ENCODE measurements at regions not wholly inside any gene's neighbourhood (a gene's known extent, or its start where the extent isn't known, plus 50 kb on each side); places are given as distances from the start of the nearest gene placed in this dataset.
"Not testable (repeated sequence)": the region's sequence is repeated elsewhere in the genome, so short reads cannot be mapped to it uniquely, and the experiment has no call there.

DNA sequence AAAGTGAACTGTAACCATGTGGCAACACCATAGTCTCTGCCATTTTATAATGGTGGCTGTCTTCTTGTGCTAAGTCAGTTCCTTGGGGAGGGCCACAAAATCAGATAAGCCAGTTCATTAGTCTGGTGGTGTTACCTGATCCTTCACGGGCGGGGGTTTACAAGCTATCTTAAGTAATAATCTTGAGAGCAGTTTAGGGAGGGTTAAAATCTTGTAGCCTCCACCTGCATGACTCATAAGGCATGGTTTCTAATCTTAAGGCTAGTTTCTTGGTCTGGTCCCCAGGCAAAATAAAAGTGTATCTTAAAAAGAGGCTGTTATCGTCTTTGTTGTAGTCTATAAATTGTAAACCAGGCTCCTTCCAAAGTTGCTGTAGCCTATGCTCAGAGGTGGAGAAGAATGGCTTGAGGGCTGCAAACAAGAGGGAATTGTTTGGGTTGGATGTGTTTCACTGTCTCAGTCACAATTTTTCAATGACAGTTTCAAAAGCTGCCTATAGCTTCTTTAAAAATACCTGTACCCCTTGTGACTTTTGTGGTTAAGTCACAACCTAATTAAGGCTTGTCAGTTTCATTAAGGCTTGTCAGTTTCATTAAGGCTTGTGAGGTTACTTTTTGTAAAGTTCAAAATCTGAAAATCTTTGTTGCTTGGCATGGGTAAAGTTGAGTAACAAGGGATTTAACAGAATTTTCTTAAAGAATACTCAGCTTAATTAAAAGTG is 135.7 kb downstream of the RPS4Y2 start:
- DNase-seq, result no peak

DNA sequence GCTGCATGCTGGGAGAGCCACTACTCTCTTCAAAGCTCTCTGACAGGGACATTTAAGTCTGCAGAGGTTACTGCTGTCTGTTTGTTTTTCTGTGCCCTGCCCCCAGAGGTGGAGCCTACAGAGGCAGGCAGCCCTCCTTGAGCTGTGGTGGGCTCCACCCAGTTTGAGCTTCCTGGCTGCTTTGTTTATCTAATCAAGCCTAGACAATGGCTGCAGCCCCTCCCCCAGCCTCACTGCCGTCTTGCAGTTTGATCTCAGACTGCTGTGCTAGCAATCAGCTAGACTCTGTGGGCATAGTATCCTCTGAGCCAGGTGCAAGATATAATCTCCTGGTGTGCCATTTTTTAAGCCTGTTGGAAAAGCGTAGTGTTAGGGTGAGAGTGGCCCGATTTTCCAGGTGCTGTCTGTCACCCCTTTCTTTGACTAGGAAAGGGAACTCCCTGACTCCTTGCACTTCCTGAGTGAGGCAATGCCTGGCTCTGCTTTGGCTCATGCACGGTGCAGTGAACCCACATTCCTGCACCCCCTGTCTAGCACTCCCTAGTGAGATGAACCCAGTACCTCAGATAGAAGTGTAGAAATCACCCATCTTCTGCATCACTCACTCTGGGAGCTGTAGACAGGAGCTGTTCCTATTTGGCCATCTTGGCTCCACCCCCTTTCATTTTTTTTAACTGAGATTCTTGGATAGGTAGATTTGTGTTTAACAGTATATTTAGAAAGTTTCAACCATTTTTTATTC is 169.6 kb downstream of the RPS4Y2 start:
- DNase-seq, result not testable (repeated sequence)

DNA sequence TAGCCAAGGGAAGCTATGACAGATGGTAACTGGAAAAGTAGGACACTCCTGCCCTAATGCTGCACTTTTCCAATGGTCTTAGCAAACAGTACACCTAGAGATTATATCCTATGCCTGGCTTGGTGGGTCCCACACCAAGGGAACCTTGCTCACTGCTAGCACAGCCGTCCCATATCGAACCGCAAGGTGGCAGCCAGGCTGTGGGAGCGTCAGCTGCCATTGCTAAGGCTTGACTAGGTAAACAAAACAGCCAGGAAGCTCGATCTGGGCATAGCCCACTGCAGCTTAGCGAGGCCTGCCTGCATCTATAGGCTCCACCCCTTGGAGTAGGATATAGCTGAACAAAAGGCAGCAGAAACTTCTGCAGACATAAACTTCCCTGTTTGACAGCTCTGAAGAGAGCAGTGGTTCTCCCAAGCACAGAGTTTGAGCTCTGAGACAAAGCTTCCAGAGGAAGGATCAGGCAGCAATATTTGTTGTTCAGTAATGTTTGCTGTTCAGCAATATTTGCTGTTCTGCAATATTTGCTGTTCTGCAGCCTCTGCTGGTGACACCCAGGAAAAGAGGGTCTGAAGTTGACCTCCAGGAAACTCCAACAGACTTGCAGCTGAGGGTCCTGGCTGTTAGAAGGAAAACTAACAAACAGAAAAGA is 173.9 kb downstream of the RPS4Y2 start:
- no peak for DNase-seq

DNA sequence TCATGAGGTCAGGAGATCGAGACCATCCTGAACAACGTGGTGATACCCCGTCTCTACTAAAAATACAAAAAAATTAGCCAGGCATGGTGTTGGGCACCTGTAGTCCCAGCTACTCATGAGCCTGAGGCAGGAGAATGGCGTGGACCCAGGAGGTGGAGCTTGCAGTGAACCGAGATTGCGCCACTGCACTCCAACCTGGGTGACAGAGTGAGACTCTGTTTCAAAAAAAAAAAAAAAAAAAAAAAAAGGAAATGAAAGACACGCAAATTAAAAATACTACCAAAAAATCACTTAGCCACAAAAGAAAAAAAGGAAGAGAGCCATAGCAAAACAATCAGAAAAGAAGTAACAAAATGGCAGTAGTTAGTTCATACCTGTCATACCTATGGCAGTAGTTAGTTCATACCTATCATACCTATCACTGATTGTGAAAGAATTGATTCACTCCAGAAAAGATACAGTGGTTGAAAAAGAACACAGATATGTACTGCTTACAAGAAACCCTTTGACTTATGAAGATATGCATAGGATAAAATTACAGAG is 180.9 kb downstream of the RPS4Y2 start:
- DNase-seq, result not testable (repeated sequence)

DNA sequence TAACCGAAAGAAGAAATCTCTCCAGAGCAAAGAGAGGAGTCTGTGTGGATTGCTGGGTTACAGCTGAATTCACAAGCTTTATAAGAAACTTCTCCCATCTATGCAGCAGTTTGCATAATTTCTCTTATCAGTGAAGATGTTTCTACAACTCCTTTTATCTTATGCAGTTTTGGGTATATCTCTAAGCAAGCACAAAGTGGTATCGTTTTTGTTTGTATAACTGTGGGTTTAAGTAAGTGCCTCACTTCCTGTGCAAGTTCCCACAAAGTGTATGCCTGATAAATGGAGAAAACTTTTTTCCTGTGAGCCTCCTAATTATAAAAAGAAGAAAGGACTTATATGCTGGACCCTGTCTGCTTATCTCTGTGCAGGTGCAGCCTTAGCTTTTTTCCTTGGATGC is 205.6 kb downstream of the RPS4Y2 start:
- DNase-seq, result no peak

DNA sequence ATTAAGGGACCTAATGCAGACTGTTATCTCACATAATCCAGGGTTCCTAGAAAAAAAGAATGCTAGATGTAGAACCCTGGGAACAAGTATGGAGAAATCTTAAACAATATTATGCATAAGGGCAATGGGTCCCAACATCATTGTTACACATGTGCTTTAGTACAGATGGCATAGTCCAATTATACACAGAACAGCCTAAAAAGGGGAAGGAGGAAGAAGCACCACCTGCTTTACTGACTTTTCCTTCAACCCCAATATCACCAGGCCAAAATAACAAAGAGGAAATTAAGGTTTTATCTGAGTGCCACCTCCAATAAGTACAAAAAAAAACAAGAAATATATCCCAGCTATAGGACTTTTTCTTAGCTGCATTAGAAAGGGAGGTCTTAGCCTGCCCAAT is 211.9 kb downstream of the RPS4Y2 start:
- no peak for DNase-seq

DNA sequence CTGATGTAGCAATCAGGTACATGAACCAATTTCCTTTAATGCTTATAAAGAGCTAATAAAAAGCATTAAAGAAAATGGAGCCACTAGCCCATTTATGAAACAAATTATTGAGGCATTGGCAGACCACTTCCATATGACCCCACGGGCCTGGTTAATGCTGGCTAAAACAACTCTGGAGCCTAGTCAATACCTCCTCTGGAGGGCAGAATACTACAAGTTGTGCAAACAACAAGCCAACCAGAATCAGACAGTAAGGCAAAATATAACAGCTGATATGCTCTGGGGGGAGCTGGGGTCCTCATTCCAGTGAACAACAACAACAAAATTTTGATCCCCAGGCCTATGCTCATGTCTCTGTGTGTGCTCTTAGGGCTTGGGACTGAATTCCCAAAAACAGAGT is 212.3 kb downstream of the RPS4Y2 start:
- no peak for DNase-seq

DNA sequence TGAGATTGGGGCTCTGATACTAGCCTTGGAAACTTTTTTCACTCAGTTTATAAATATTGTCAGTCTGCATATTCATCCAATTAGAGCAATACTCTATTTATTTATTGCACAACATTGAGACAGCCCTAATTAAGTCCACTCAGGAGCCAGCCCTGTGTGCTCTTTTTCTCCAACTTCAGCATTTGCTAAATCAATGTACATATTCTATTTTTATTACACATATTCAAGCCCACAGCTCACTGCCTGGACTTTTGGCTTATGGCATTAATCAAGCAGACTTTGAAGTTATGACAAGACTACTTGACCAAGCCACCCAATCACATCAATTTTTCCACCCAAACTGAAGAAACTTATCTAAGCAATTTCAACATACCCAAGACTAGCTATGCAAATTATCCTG is 215.5 kb downstream of the RPS4Y2 start:
- no peak for DNase-seq

DNA sequence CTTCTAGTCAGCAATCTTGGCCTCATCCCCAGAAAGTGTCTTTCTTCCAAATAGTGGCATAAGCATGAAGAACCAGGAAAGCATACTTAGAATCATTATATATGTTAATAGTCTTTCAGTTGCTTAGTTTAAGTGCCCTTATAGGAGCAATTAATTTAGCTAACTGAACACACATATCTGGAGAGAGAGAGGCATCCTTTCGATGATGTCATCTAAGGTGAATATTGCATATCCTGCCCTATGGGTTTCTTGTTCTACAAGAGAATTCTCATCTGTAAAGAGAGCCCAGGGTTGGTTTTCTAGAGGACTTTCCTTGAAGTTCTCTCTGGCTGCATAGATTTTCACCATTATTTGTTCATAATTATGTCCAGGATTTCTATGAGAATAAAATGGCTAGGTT is 230.1 kb downstream of the RPS4Y2 start:
- DNase-seq, result no peak

DNA sequence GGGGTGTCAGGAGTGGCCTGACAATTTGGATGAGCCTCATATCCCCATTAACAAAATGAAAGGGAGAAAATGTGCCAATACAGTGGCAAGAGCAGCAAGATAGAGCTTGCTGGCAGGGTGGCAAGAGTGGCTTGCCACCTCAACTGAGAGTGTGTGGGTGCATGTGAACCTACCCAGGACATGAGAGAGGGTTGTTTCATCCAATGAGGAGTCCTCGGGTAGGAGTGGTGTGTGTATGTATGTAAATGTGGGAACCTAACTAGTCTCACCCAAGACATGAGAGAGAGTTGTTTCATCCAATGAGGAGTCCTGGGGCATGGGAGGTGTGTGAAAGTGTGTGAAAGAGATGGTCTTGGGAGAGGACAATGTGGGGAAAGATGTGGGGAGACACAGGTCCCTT is 234.2 kb downstream of the RPS4Y2 start:
- no peak for DNase-seq

DNA sequence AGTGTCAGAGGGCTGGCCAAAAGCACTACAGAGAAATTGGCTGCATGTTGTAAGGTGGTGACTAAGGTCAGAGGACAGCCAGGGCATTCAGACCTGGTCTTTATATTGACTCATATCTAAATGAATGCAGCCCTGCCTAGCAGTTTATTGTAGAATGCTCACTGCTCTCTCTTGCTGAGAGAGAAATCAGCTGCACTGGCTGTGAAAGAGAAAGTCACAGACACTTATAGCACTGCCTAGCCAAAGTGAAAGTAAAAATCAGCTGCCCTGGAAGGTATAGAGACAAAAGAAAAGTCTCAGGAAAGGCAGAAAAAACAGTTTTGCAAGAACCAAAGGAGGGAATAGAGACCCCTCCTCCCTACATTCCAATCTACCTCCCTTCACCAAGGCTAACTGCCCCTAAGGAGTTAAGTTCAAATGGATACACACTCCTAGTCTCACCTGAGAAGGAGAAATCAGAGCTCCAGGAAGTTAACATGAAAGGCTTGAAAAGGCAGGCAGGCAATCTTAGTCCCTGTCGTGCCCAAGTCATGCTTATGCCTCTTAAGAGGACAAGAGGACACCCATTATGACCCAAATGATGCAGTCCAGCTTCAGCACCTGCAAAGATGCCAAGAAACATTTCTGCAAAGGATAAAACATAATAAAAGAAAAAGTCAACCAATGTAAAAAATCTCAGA is 235.1 kb downstream of the RPS4Y2 start:
- DNase-seq, result no peak

DNA sequence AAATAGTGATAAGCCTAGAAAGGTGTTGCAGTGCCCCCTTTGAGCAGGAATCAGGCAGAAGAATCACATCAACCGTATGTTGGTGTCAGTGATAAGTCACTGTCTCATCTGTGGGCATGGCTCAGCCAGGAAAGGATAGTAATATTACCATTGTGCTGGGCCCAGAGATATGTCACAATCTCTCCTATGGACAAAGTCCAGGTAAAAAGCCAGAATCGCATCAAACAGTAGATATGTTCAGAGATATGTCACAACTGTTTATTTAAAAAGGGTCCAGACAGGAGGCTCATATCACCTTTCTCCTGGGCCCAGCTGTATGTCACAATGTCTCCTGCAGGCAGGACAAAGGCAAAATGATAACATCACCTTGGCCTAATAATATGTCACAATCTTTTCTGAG is 241.4 kb downstream of the RPS4Y2 start:
- DNase-seq, result no peak

DNA sequence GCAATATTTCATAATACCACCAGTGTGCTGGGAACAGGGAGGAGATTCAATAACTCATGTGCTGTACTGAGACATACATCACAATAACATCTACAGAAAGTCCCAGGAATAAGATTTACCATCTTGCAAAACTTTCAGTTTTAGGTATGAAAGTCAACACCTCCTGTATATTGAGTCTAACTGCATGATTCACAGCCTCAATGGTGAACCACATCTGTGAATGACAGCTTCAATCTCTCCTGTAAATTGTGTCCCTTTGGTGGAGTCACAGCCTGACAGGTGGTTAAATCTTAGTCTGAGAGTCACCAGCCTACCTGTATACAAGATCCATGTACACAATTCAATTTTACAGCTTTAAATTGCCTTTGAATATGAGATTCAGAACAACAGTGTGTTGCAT is 242.1 kb downstream of the RPS4Y2 start:
- no peak for DNase-seq

DNA sequence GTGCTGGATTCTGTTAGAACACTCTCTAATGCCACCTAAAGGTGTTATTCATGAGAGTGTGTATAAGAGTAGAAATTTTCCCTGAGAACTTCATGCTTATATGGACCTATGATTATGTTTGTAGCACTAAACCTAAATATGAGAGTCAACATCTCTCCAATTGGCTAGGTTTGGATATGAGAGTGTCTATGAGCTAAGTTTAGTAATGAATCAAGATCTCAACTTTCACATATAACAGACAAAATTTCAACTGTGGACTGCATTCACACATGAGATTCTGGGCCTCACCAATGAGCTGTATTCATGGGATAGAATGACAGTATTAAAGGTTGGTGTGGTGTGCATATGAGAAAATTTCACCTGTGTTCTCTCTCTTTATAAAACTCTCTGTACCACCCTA is 242.6 kb downstream of the RPS4Y2 start:
- DNase-seq, result no peak

DNA sequence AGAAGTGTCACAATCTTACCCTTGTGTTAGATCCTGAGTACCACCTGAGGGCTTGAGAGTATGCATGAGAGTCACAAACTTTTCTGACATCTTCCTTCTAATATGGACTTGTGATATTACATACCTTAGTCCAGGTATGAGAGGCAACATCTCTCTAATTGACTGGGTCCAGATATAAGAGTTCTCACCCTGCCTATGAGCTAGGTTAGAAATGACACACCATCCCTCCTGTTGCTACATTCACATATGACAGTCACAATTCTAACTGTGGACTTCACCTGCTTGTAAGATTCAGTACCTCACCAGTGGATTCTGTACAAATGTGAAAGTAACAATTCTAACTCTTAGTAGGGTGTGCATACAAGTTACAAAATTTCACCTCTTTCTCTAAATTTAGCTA is 245.2 kb downstream of the RPS4Y2 start:
- DNase-seq, result no peak

DNA sequence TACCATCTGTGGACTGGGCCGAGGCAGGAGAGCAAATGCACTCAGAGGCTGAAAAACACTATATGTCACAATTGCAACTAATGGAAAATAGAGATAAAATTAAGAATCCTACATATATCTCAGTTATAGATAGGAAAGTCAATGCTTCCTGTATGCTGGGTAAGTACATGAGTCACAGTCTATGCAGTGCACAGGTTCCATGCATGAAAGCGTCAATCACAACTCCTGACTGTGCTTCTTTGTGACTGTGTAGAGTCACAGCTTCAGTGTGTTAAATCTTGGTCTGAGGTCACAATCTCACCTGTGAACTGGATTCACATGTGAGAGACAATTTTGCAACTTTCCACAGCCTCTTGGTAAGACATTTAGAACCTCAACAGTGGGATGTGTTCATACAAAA is 247.2 kb downstream of the RPS4Y2 start:
- DNase-seq, result no peak

DNA sequence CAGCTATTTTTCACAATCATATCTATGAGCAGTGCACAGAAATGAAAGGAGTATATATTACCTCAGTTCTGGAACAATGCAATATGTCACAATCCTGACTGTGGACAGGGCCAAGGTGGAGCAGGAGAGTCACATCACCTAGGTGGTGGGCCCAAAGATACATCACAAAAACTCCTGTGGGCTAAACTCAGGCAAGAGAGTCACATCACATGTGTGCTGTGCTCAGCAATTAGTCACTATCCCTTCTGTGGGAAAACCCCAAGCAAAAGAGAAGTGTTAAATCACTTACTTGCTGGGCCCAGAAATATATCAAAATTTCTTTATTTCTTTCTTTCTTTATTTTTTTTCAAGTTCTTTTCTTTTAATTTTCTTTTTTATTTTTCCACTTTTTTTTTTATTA is 249.6 kb downstream of the RPS4Y2 start:
- DNase-seq, result no peak

DNA sequence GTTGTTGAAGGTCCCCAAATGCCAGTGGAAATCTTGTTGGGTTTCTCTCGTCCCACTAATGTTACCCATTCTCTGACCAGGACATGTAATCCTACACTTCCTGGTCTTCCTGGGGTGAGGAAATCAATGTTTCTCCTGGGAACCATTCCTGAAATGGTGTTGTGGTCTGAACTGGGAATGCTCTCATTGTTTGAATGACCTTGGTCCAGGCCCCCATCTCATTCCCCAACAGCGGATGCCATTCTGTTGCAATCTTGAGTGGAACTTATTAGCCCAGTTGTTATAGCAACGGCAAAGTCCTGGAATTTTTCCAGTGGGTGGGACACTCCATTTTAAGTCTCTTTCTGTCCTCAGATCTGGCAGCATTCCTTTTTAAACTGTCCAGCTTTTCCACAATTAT is 265.9 kb downstream of the RPS4Y2 start:
- DNase-seq, result no peak

DNA sequence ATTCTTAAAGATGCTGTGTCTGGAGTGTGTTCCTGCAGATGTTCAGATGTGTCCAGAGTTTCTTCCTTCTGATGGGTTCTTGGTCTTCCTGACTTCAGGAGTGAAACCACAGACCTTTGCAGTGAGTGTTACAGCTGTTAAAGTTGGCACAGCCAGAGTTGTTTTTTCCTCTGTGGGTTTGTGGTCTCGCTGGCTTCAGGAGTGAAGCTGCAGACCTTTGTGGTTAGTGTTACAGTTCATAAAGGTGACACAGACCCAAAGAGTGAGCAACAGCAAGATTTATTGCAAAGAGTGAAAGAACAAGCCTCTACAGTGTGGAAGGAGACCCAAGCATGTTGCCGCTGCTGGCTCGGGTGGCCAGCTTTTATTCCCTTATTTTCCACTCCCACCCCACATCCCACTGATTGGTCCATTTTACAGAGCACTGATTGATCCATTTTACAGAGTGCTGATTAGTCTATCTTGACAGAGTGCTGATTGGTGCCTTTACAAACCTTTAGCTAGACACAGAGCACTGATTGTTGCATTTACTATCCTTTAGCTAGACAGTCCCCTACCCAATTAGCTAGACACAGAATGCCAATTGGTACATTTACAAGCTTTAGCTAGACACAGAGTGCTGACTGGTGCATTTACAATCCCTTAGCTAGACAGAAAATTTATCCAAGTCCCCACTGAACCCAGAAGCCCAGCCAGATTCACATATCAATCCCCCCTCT is 266.6 kb downstream of the RPS4Y2 start:
- DNase-seq, result no peak

DNA sequence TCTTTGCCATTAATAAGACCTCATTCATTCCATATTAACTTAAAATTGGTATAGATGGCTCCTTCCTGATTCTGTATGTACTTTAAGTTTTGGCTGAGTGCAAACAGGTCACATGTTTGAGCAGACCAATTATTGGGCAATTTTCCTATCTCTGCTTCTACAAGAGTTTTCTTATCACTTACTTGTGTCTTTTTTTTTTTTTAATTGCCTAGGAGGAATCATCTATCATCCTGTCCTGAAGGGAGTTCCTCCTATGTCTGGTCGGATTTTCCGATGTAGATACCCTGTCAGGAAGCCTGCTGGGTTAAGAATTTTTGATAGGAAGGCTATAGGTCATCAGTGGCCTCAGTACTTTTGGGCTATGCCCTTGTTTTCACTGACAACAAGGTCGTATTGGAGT is 268.0 kb downstream of the RPS4Y2 start:
- no peak for DNase-seq

DNA sequence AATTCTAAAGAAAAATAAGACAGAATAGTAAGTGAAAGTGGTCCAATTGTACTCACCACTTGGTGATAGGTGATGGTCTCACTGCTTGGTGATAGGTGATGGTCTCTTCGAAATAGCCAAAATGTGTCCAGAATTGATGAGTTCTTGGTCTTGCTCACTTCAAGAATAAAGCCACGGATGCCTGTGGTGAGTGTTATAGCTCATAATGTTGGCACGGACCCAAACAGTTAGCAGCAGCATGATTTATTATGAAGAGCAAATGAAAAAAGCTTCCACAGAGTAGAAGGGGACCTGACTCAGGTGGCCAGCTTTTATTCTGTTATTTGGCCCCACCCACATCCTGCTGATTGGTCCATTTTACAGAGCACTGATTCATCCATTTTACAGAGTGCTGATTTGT is 272.6 kb downstream of the RPS4Y2 start:
- DNase-seq, result no peak

DNA sequence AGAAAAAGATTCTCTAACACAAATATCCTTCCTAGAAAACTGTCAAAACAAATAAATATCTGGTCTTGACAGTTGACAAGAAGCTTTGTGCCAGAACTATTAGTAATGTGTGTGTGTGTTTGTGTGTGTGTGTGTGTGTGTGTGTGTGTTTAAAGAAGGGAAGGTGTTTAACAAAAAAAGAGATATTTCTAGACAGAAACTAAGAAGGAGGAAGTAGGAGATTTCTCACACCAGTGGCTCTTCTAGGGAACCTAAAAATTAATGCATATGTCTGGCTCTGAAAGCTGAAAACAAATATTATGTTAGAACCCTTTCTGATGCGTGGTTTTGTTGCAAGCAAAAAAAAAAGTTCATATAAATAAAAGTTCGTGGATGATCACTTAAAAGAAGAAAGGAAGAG is 277.5 kb downstream of the RPS4Y2 start:
- DNase-seq, result no peak
